ENCODE measurements at regions not wholly inside any gene's neighbourhood (a gene's known extent, or its start where the extent isn't known, plus 50 kb on each side); places are given as distances from the start of the nearest gene placed in this dataset.

DNA sequence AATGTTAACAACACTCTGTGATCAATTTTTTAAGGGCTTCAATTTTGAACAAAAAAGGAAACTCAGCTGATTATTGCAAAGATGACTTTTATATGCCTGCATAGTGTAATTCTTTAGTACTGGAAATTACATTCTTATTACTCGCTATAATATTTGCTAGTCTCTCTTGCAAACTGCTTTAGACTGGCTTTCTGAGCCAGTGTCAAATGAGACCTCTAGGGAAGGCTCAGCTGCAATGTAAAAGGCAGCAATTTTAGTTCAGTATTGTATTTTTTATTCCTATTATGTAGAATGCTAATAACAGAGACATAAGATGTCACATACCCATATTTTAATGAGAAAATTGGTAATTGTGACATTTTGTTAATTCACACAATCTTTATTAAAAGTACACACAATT is 338.1 kb upstream of the LYPLAL1 start:
- Mint-ChIP-seq H3K27me3 (peaks cover 2% of the 10 kb centered on the region), H3K27ac (no peak overlapping the region), H3K4me1 (no peaks in the 10 kb centered on the region), H3K4me3 (no peak overlapping the region), H3K36me3 (no peaks in the 10 kb centered on the region), H3K9me3 (no peaks in the 10 kb centered on the region)
- DNase-seq (ENCODE audit: low spot score in 2 of 2) (no peak), ATAC-seq (ENCODE audit: low read depth) (no peak)

- DNase-seq (ENCODE audit: low spot score in 2 of 2), result no peak
- no peak for ATAC-seq (ENCODE audit: low read depth)
- Mint-ChIP-seq H3K4me3 (no peak overlapping the region), H3K9me3 (peaks cover 4% of the 10 kb centered on the region), H3K36me3 (no peaks in the 10 kb centered on the region), H3K27me3 (peaks cover 2% of the 10 kb centered on the region), H3K4me1 (no peaks in the 10 kb centered on the region), H3K27ac (no peak overlapping the region)
Observed at GRCh38 chr1:218836264-218836663, 337.4 kb upstream of the LYPLAL1 start.

- Mint-ChIP-seq H3K27ac (no peak overlapping the region), H3K4me3 (no peak overlapping the region), H3K4me1 (no peaks in the 10 kb centered on the region), H3K36me3 (no peaks in the 10 kb centered on the region), H3K9me3 (peaks cover 5% of the 10 kb centered on the region), H3K27me3 (peaks cover 2% of the 10 kb centered on the region)
- ATAC-seq (ENCODE audit: low read depth) (no peak), DNase-seq (ENCODE audit: low spot score in 2 of 2) (no peak)
Observed at GRCh38 chr1:218837051-218837450, 336.6 kb upstream of the LYPLAL1 start.

DNA sequence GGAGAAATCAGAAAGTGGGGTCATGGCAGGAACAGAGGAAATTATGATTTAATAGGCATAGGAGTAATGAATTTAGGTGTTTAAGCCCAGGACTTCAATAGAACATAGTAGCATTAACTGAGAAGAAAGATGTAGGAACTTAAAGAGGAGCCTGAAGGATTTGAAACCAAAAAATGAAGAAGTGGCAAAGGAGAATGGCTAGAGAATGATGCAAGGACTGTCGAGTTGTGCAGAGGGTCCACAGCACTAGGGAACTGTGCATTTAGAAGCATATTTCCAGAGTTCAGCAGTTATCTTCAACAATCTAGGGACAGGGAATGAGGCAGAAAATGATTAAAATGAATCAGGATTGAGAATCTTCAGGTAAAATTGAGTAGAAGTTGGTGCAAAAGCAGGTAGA is 328.1 kb upstream of the LYPLAL1 start:
- Mint-ChIP-seq H3K4me3 (no peak overlapping the region), H3K27ac (no peak overlapping the region), H3K9me3 (peaks cover 11% of the 10 kb centered on the region), H3K36me3 (no peaks in the 10 kb centered on the region), H3K27me3 (no peaks in the 10 kb centered on the region), H3K4me1 (no peaks in the 10 kb centered on the region)
- DNase-seq (ENCODE audit: low spot score in 2 of 2), result no peak
- no peak for ATAC-seq (ENCODE audit: low read depth)

DNA sequence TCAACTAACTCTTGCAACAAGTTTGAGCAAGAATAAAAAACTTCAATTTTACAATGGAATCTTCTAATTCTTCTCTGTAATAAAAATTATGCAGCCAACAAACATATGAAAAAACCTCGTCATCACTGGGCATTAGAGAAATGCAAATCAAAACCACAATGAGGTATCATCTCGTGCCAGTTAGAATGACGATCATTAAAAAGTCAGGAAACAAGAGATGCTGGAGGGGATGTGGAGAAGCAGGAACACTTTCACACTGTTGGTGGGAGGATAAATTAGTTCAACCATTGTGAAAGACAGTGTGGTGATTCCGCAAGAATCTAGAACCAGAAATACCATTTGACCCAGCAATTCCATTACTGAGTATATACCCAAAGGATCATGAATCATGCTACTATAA is 327.5 kb upstream of the LYPLAL1 start:
- no peak for ATAC-seq (ENCODE audit: low read depth)
- no peak for DNase-seq (ENCODE audit: low spot score in 2 of 2)
- H3K4me1 Mint-ChIP-seq, result no peaks in the 10 kb centered on the region
- no peaks in the 10 kb centered on the region for H3K27me3 Mint-ChIP-seq
- no peaks in the 10 kb centered on the region for H3K36me3 Mint-ChIP-seq
- no peak overlapping the region for H3K4me3 Mint-ChIP-seq
- no peak overlapping the region for H3K27ac Mint-ChIP-seq
- peaks cover 8% of the 10 kb centered on the region for H3K9me3 Mint-ChIP-seq

- H3K27me3 Mint-ChIP-seq, result no peaks in the 10 kb centered on the region
- ATAC-seq (ENCODE audit: low read depth) (no peak), DNase-seq (ENCODE audit: low spot score in 2 of 2) (no peak)
- no peak overlapping the region for H3K27ac Mint-ChIP-seq
- no peaks in the 10 kb centered on the region for H3K36me3 Mint-ChIP-seq
- no peak overlapping the region for H3K4me3 Mint-ChIP-seq
- H3K4me1 Mint-ChIP-seq, result no peaks in the 10 kb centered on the region
- peaks cover 6% of the 10 kb centered on the region for H3K9me3 Mint-ChIP-seq
Observed at GRCh38 chr1:218847089-218847768, 326.4 kb upstream of the LYPLAL1 start.

- Mint-ChIP-seq H3K4me1 (no peaks in the 10 kb centered on the region), H3K27ac (no peak overlapping the region), H3K27me3 (no peaks in the 10 kb centered on the region), H3K4me3 (no peak overlapping the region), H3K9me3 (peaks cover 3% of the 10 kb centered on the region), H3K36me3 (no peaks in the 10 kb centered on the region)
- ATAC-seq (ENCODE audit: low read depth) (no peak), DNase-seq (ENCODE audit: low spot score in 2 of 2) (no peak)
Observed at GRCh38 chr1:218848009-218848408, 325.7 kb upstream of the LYPLAL1 start.

DNA sequence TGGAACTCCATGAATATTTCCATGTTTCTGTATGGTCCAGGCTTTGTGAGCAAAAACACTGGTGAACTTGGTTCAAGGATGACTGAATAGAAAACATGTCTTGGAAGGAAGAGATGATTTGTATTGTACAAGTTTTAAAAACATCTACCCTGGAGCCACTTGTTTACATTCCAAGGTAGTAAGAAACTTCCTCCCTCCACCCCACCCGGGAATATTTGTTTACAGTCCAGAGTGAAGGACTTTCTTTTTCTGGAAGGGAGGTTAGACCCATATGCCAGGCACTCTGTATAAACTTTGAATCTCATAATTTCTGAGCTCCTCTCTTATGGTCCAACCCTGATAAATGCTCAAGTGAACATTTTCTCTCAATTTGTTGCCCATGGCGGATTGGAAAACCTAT is 323.3 kb upstream of the LYPLAL1 start:
- Mint-ChIP-seq H3K27ac (no peak overlapping the region), H3K27me3 (no peaks in the 10 kb centered on the region), H3K4me1 (no peaks in the 10 kb centered on the region), H3K4me3 (no peak overlapping the region), H3K9me3 (peaks cover 3% of the 10 kb centered on the region), H3K36me3 (no peaks in the 10 kb centered on the region)
- DNase-seq (ENCODE audit: low spot score in 2 of 2), result no peak
- no peak for ATAC-seq (ENCODE audit: low read depth)

- H3K9me3 Mint-ChIP-seq, result no peaks in the 10 kb centered on the region
- DNase-seq (ENCODE audit: low spot score in 2 of 2) (no peak), ATAC-seq (ENCODE audit: low read depth) (no peak)
- H3K4me3 Mint-ChIP-seq, result no peak overlapping the region
- no peaks in the 10 kb centered on the region for H3K27me3 Mint-ChIP-seq
- H3K4me1 Mint-ChIP-seq, result no peaks in the 10 kb centered on the region
- H3K27ac Mint-ChIP-seq, result no peak overlapping the region
- no peaks in the 10 kb centered on the region for H3K36me3 Mint-ChIP-seq
Observed at GRCh38 chr1:218851586-218851985, 322.1 kb upstream of the LYPLAL1 start.

DNA sequence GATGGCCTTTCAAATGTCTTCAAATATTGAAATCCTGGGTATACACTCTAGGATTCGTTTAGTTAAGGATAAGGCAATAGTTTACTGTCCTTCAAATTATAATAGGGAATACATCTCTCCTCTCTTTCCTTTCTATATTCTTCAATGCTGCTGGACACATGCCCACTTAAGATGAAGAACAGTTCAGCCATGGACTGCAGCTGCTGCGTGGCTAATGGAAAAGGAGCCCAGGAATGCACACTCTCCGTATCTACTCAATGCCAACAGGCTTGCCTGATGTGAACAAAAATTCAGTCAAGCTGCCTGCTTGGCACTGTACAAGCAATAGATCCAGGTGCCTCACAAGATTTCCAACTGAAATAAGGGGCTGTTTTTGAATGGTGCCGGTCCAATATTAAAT is 321.2 kb upstream of the LYPLAL1 start:
- Mint-ChIP-seq H3K27me3 (no peaks in the 10 kb centered on the region), H3K9me3 (no peaks in the 10 kb centered on the region), H3K4me1 (no peaks in the 10 kb centered on the region), H3K4me3 (no peak overlapping the region), H3K36me3 (no peaks in the 10 kb centered on the region), H3K27ac (no peak overlapping the region)
- ATAC-seq (ENCODE audit: low read depth) (no peak), DNase-seq (ENCODE audit: low spot score in 2 of 2) (no peak)

- H3K4me3 Mint-ChIP-seq, result no peak overlapping the region
- H3K27ac Mint-ChIP-seq, result no peak overlapping the region
- H3K36me3 Mint-ChIP-seq, result no peaks in the 10 kb centered on the region
- H3K27me3 Mint-ChIP-seq, result peaks cover under 1% of the 10 kb centered on the region
- ATAC-seq (ENCODE audit: low read depth) (no peak), DNase-seq (ENCODE audit: low spot score in 2 of 2) (no peak)
- H3K9me3 Mint-ChIP-seq, result no peaks in the 10 kb centered on the region
- no peaks in the 10 kb centered on the region for H3K4me1 Mint-ChIP-seq
Observed at GRCh38 chr1:218863987-218864386, 309.7 kb upstream of the LYPLAL1 start.

- Mint-ChIP-seq H3K36me3 (no peaks in the 10 kb centered on the region), H3K4me1 (no peaks in the 10 kb centered on the region), H3K27me3 (no peaks in the 10 kb centered on the region), H3K9me3 (no peaks in the 10 kb centered on the region), H3K27ac (no peak overlapping the region), H3K4me3 (no peak overlapping the region)
- ATAC-seq (ENCODE audit: low read depth) (no peak), DNase-seq (ENCODE audit: low spot score in 2 of 2) (no peak)
Observed at GRCh38 chr1:218865591-218865990, 308.1 kb upstream of the LYPLAL1 start.

DNA sequence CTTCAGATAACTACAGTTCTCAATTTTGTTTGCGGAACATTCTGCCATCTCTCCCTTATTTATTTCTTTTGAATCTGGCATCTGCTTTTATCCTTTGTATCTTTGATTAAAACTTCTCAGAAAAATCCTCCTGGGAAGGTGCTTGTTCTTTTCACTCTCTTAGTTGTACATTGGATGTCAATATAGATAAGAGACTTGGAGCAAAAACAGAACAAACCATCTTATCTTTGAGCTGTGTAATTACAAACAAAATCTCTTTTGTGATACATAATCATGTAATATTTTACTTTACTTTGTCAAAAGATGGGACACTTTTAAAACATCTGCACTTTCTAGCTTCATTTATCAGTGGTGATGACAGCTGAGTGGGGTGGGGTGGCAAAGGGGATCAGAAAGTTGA is 307.2 kb upstream of the LYPLAL1 start:
- H3K9me3 Mint-ChIP-seq, result no peaks in the 10 kb centered on the region
- DNase-seq (ENCODE audit: low spot score in 2 of 2), result no peak
- H3K4me3 Mint-ChIP-seq, result no peak overlapping the region
- H3K27me3 Mint-ChIP-seq, result no peaks in the 10 kb centered on the region
- no peak overlapping the region for H3K27ac Mint-ChIP-seq
- ATAC-seq (ENCODE audit: low read depth), result no peak
- no peaks in the 10 kb centered on the region for H3K36me3 Mint-ChIP-seq
- no peaks in the 10 kb centered on the region for H3K4me1 Mint-ChIP-seq

- Mint-ChIP-seq H3K27me3 (no peaks in the 10 kb centered on the region), H3K9me3 (no peaks in the 10 kb centered on the region), H3K4me1 (no peaks in the 10 kb centered on the region), H3K4me3 (no peak overlapping the region), H3K27ac (no peak overlapping the region), H3K36me3 (no peaks in the 10 kb centered on the region)
- no peak for ATAC-seq (ENCODE audit: low read depth)
- no peak for DNase-seq (ENCODE audit: low spot score in 2 of 2)
Observed at GRCh38 chr1:218867066-218867465, 306.6 kb upstream of the LYPLAL1 start.

DNA sequence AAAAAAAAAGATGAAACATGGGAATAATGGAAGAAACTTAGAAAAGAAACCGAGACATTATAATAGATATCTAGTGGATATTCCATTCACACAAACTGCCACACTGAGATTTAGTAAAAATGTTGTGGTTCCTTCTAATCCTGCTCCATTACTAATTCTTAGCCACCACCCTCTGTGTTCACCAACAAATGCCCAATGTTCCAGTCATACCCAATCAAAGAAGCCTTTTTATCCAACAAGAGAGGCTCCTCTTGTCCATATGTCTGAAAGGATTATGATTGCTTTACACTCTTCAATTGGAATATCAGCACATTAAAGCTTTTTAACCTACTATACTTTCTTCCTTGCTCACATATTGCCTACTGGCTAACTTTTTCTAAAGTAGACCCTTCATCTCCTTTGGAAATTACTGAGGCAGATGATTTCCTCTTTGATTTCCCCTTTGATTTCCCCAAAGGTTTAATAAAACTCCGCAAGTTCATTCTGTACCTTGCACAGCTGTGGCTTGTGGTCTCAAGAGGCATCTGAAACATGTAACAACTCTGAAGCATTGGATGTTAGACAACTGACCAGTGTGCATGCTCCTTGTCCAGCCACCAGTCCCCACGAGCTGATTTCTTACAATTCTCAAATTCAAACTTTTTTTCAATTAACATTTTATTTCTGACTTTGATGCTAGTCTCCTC is 305.6 kb upstream of the LYPLAL1 start:
- H3K27ac Mint-ChIP-seq, result no peak overlapping the region
- no peak for ATAC-seq (ENCODE audit: low read depth)

More for the DNA sequence above, 305.6 kb upstream of the LYPLAL1 start:
- Mint-ChIP-seq H3K4me1 (no peaks in the 10 kb centered on the region), H3K4me3 (no peak overlapping the region), H3K9me3 (no peaks in the 10 kb centered on the region), H3K36me3 (no peaks in the 10 kb centered on the region), H3K27me3 (peaks cover 3% of the 10 kb centered on the region)
- DNase-seq (ENCODE audit: low spot score in 2 of 2), result no peak

All from memory B cell (primary cell).